ENCODE measurements at regions not wholly inside any gene's neighbourhood (a gene's known extent, or its start where the extent isn't known, plus 50 kb on each side); places are given as distances from the start of the nearest gene placed in this dataset.
"Not testable (repeated sequence)": the region's sequence is repeated elsewhere in the genome, so short reads cannot be mapped to it uniquely, and the experiment has no call there.

GRCh38 chr10:87300163-87300562 is 57.4 kb upstream of the NUTM2D start:
- H3K4me3 ChIP-seq; H3K27me3 ChIP-seq; H3K4me1 ChIP-seq (ENCODE audit: insufficient read depth); intact Hi-C loops (cut with DNase I); H3K9me3 ChIP-seq; H3K27ac ChIP-seq; H3K36me3 ChIP-seq; DNase-seq: not testable (repeated sequence)
- no CpG with 5 or more reads among the region's 1 CpG for WGBS, 3 donors

- peak; percentile 28 to 63 (median 56) for DNase-seq
- WGBS, 3 donors: 0 to 6% methylated on average over 1 to 13 of the region's 16 CpGs; no CpG with 5 or more reads in 1 of the 3 donors
- intact Hi-C loops (cut with DNase I): not testable (repeated sequence)
Observed at GRCh38 chr10:87301466-87302115, 56.0 kb upstream of the NUTM2D start.

GRCh38 chr10:87302132-87302531 is 55.4 kb upstream of the NUTM2D start:
- H3K4me3 ChIP-seq; H3K4me1 ChIP-seq (ENCODE audit: insufficient read depth); intact Hi-C loops (cut with DNase I); H3K27me3 ChIP-seq; H3K27ac ChIP-seq; H3K9me3 ChIP-seq; DNase-seq; H3K36me3 ChIP-seq: not testable (repeated sequence)
- WGBS, 3 donors: 75 to 88% (median 83%) methylated on average over 1 to 2 of the region's 3 CpGs

More at GRCh38 chr10:87301466-87302115, 56.0 kb upstream of the NUTM2D start:
- H3K36me3 ChIP-seq; H3K27me3 ChIP-seq; H3K4me1 ChIP-seq (ENCODE audit: insufficient read depth); H3K27ac ChIP-seq; H3K4me3 ChIP-seq; H3K9me3 ChIP-seq: not testable (repeated sequence)

- H3K4me1 ChIP-seq (ENCODE audit: insufficient read depth); H3K27ac ChIP-seq; H3K27me3 ChIP-seq; DNase-seq; H3K36me3 ChIP-seq; H3K4me3 ChIP-seq; H3K9me3 ChIP-seq; intact Hi-C loops (cut with DNase I): not testable (repeated sequence)
- whole genome bisulfite sequencing, 3 donors: no CpG with 5 or more reads among the region's 4 CpGs
Observed at GRCh38 chr10:87303707-87304106, 53.8 kb upstream of the NUTM2D start.

- 57 to 78% (median 74%) methylated on average over 2 to 3 of the region's 4 CpGs for WGBS, 3 donors
- H3K27ac ChIP-seq; H3K4me1 ChIP-seq (ENCODE audit: insufficient read depth); H3K36me3 ChIP-seq; H3K27me3 ChIP-seq; intact Hi-C loops (cut with DNase I); H3K4me3 ChIP-seq; DNase-seq; H3K9me3 ChIP-seq: not testable (repeated sequence)
Observed at GRCh38 chr10:87306681-87307080, 50.9 kb upstream of the NUTM2D start.
